GM18870 (cell line): ENCODE measurements at regions not wholly inside any gene's neighbourhood (a gene's known extent, or its start where the extent isn't known, plus 50 kb on each side); places are given as distances from the start of the nearest gene placed in this dataset.
"Not testable (repeated sequence)": the region's sequence is repeated elsewhere in the genome, so short reads cannot be mapped to it uniquely, and the experiment has no call there.

Source experiments
- ATAC-seq: cut with Tn5 transposase; IDR thresholded peaks from one replicate; pipeline ENCODE4 v1.9.1; 2021; ENCODE audit warnings: moderate library complexity; ENCODE audit not compliant: unreplicated experiment

DNA sequence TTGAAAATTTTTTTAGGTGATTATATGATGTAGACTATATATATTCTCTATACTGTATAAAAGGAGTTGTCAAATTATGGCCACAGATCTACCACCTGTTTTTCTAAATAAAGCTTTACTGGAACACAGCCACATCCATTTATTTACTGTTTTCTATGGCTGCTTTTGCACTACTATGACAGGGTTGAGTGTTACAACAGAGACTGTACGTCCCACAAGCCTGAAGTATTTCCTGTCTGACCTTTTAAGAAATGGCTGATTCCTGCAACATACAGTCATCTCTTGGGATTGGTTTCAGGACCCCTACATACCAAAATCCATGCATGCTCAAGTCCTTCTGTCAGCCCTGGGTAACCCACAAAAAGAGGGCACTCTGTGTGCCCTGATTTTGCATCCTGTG is 508.3 kb downstream of the TSN start:
- no peak for ATAC-seq

DNA sequence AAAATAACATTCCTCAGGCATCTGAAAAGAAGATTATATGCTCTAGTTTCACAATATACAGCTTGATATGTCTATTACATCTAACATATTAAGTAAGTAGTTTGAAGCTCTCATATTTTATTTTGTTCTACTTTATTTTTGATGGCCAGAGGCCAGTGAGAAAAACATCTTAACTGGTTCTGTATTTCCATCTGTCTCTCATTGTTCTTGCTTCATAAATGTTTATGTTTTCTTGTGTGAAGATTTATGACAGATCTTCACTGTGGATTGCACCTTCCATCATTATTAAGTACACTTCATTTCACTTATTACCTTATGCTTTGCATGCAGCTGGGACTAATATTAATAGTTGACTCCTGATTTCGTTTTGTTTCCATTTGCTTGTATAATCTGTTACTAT is 511.2 kb downstream of the TSN start:
- ATAC-seq = no peak

DNA sequence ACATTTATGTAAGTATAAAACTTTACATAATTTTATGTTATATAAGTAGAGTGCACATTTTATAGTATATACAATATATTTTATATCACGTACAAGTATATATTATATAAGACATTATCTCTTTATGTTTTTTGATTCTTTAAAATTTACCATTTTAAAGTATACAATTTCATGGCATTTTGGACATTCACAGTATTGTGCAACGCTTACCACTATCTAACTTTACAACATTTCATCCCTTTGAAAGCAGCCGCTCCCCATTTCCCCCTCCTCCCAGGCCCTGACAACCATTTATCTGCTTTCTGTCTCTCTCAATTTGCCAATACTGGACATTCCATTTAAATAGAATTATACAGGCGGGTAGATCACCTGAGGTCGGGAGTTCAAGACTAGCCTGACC is 512.5 kb downstream of the TSN start:
- no peak for ATAC-seq

GRCh38 chr2:122273785-122274419 is 518.5 kb downstream of the TSN start:
- ATAC-seq = no peak

DNA sequence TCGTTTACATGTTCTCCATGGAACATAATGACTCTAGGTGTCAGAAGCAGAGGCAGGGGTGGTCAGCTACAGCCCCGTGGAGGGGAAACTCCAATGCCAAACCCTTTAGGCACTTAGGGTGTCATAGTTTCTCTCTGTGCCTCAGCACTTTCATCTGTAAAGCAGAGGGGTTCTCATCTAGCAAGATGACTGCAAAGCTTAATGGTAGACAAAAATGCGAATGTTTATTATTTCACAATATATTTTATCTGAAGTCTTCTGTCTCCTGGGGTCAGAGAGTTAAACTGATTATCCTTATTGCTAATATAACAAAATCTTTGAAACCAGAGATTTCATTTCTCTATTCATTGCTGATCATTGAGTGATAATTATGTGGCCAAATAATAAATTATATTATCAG is 522.5 kb downstream of the TSN start:
- no peak for ATAC-seq

DNA sequence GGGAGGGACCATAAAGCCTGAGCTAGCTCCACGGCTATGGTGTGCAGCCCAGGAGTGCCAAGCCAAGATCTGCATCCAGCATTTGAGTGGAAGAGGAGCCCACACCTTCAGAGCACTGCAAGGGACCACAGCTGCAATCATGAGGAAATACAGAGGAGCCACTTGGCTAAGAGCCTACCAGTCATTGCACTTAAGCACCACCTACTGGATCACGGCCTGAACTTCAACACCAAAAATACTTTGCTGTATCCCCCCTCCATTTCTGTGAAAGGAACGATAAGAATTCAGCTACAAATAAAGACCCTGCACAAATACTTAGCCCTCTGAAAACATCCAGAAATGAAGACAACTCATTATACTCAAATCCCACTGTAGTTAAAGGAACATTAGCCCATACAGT is 545.3 kb downstream of the TSN start:
- no peak for ATAC-seq

- no peak for ATAC-seq
These were observed 552.3 kb downstream of the TSN start for GRCh38 chr2:122307763-122308162.

DNA sequence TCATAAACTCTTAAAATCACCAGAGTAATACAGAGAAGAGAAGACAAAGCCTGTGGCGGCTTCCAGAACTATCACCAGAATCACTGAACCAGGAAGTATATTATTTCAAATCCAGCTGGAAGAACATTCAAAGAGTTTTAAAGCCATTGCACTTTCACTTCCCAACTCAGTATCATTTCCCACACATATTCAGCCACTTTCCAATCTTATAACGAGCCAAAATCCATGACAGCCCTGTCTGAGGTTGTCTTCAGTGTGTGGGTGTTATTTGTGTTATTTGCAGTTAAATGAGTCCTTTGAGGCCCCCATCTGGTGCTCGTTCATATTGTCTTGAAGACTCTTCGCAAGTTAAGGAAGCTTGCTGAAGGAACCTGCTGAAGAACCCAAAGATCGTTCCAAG is 559.9 kb downstream of the TSN start:
- no peak for ATAC-seq

DNA sequence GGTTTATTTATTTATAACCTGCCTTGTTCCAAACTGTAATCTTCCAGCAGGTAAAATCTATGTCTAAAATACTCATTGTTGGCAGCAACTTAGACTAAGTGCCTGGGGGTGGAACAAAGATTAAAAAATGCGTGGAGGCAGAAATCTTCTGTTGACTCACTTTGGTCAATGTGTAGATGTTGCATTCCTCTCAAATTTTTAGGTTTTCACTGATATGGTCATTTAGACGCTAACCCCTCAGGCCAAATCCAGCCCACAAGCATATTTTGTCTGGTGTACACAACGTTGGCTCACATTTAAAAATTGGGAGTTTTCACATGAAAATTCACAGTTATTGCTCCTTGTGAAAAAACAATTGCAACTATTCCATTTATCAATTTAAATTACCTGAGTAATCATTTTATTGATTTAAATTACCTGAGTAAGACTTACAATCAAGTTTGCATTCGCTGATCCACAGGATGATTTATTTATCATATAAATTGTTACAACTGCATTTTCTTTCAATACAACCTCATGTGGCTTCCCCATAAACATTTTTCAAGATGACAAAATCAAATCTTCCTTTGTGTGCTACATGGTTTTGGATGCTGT is 564.2 kb downstream of the TSN start:
- ATAC-seq = no peak

- no peak for ATAC-seq
These were observed 567.4 kb downstream of the TSN start for GRCh38 chr2:122322815-122323214.

DNA sequence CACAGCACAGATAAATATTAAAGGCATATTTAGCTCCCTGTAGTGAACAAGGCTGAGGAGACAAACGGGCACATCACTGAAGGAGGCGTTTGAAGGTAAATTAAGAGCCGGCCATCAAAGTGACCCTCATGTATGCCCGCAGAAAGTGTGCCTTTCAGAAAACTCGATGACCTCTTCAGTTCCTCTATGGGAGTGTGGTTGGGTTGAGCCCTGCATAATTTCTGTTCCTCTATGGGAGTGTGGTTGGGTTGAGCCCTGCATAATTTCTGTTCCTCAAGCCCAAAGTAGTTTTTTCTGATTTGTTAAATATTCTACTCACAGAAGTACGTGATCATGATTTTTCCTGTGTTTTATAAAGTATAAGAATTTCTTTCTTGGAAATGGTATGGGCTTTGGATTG is 568.5 kb downstream of the TSN start:
- ATAC-seq = peak; percentile 62

DNA sequence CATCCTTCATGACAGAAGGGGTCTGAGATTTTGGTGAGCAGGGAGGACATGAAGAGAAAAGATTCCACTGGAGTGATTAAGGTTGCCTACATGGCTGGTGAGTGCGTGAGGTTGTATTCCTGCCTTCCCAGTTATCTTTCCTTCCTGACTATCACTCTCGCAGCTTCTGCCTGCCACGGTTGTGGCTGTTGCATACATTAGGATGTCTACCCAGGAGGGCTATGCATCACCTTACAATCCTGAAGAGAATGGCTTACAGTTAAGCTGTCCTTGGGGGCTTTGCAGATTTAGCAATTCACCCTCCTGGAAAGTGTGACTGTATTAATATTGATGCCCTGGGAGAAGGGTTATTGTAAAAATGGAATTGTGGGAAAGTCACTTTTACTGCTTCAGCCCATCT is 571.0 kb downstream of the TSN start:
- ATAC-seq = no peak

- no peak for ATAC-seq
These were observed 573.4 kb downstream of the TSN start for GRCh38 chr2:122328816-122329215.

DNA sequence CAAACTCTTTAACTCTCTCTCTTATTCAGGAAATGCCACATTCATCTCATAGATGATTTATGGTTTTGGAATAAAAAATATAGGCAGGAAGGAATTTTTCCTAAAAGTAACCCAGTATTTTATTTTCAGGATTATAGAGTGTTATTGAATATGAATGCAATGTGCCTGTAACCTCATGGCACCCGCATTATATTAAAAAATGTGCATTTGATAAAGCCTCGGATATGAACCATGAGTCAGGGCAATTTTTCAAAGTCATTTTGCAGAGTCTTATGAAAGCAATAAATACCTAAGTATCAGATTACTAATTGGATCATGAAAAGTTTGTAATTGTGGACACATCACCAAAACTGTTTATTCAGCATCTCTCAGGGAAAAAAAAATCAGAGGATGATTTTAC is 573.8 kb downstream of the TSN start:
- no peak for ATAC-seq

DNA sequence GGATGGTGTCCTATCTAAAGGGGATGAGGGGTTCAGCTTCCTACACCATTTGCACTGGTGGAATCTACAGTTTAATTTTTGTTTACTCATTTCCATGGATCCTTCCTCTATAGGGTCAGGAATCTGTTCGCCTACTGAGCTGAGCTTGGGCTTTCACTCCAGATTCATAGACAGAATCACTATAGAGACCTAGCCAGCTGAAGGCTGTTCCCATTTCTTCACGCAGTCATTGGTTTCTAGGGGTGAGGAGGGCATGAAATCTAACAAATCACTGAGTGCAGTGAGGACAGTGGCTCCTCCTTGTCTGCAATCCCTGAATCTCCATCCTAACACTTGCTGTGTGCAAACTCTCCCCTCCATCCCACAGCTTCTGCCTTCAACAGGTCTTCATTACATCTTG is 578.5 kb downstream of the TSN start:
- ATAC-seq = no peak

DNA sequence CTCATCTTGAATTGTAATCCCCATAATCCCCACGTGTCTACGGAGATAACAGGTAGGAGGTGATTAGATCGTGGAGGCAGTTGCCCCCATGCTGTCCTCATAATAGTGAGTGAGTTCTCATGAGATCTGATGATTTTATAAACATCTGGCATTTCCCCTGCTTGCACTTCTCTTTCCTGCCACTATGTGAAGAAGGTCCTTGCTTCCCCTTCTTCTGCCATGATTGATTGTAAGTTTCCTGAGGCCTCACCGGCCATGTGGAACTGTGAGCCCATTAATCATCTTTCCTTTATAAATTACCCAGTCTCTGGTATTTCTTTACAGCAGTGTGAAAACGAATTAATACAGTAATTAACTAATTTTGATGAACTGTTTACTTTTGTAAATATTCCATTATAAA is 582.5 kb downstream of the TSN start:
- ATAC-seq = no peak

DNA sequence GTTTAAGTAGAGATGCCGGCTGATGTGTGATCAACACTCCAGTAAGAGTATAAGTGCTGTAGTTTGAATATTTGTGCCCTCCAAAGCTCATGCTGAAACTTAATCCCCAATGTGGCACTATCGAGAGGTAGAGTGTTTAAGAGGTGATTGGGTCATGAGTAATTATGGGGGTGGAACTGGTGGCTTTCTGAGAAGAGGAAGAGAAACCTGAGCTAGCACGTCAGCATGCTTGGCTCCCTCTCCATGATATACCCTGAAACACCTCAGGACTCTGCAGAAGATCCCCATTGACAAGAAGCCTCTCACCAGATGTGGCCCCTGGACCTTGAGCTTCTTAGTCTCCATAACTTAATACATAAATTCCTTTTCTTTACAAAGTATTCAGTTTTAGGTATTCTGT is 584.8 kb downstream of the TSN start:
- ATAC-seq = peak; percentile 99

DNA sequence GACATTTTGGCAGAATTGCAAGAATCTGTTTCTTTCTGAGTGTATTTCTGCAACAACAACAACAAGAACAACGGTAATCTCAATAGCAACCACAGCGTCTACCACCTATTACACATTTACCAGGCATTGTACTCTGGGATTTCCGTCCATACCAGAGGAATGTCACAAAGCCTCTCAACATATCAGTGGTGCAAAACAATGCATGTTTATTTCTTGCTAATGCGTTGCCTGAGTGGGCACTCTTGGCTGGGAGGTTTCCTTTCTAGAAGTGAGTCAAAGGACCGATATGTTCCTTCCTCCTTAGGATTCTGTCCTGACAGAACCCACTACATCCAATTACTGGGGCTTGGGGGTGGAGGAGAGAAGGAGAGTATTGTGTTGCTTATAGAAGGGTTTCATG is 585.6 kb downstream of the TSN start:
- ATAC-seq = peak; percentile 44

DNA sequence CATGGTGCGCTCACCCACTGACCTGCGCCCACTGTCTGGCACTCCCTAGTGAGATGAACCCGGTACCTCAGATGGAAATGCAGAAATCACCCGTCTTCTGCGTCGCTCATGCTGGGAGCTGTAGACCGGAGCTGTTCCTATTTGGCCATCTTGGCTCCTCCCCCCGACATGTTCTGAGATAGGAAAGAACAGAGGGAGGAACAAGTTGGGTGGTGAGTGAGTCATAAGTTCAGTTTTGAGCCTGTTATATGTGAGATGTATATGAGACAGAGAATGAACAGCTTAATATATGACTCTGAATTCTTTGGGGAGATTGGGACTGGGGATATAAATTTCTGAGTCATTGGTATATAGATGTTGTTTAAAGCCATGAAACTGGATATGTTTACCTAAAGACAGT is 596.7 kb downstream of the TSN start:
- not testable (repeated sequence) for ATAC-seq

DNA sequence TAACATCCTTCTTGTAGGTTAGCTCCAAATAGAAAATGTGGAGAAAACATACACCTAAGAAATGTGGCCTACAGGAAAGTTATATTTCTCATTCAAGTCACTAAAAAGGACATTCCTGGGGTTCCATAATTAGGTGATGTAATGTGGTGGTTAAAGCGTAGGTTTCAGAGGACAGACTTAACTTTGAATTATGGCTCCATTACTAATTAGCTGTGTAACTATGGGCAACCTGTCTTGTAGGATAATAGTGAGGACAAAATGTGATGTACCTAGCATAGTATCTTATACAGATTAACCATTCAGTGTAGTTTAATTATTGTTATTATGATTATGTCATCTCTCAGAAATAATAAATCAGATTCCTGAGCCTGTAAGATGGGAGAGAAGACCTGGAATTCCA is 602.5 kb downstream of the TSN start:
- no peak for ATAC-seq

DNA sequence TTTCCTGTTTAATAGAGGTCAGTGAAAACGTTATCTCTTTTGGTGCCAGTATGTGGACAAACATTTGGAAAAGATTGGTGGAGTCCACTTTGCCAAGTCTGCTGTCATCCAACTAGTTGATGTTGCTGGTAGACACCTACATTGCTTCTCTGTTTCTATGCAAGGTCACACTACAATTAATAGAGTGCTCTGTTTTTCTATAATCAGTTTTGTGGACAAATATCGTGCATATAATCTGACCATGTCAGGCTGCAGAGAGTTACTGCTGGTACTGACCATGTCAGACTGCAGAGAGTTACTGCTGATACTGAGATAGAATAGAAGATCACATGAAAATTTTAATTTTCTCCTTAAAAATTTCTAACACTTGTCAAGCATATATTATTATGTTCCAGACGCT is 603.3 kb downstream of the TSN start:
- ATAC-seq = no peak

DNA sequence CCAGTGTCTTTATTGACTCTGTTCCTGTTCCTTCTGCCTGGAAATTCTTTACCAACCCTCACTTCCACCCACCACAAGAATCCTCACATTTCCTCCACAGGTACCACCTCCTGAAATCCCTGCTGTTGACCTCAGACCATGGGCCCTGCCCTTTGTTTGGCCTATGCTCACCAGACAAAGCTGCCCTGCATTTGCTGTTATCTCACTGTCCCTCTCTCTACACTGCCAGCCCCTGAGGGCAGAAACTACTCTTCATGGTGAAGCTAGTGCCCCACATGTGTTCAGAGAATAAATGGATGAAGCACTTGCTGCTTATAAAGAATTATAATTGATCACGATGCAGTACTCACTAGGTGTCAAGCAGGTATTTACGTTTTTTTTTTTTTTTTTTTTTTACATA is 608.4 kb downstream of the TSN start:
- ATAC-seq = no peak

- ATAC-seq = no peak
These were observed 611.0 kb downstream of the TSN start for GRCh38 chr2:122366427-122366826.
